Hematopoietic multipotent progenitor cell treated with erythropoietin and hydrocortisone succinate and interleukin-3 and kit ligand, for 4 days (in vitro differentiated cells): ENCODE measurements at regions not wholly inside any gene's neighbourhood (a gene's known extent, or its start where the extent isn't known, plus 50 kb on each side); places are given as distances from the start of the nearest gene placed in this dataset.
"Not testable (repeated sequence)": the region's sequence is repeated elsewhere in the genome, so short reads cannot be mapped to it uniquely, and the experiment has no call there.

Experiments
- DNase-seq: peaks from one replicate; pipeline ENCODE4 v3.0.0-alpha.2; 2015

DNA sequence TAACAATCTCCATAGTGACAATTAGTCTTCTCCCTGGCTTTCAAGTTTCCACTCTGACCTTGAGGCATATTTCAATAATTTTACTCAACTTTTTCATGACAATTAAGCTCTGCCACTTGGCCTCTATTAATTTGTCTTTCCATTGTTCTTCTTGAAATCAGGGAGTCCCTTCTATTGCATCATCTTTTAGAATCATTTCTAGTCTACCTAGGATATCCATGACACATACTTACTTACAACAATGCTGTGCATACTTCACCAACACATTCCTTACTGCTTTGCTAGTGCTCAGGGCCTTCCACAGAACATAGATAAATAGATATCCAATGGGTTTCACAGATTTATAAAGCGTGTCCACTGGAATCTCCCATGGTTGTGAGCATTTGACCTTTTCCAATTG, 331.5 kb upstream of the LRP1B start:
- DNase-seq, result no peak

DNA sequence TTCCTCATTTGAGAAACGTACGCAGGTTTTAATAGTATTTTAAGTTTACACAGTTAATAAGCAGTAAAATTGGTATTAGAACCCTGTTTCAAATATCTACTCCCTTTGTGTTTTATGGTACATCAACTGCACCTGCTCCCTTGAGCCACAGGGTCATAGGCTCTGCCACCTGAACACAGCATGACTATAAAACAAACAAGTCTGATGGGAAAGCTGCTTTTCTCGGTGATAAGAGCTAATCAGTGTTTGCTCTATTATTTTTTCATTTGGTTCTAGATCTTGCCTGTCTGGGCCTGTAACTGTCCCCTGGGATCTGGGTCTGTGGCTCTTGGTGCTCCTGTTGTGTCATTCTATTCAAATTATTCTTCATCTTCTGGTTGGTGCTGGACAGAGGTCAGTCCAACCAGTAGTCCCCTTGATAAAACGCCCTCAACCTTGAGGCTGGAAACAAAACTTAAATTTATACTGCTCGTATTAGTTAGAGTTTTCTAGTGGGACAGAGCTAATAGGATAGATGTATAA, 314.8 kb upstream of the LRP1B start:
- DNase-seq, result no peak

DNA sequence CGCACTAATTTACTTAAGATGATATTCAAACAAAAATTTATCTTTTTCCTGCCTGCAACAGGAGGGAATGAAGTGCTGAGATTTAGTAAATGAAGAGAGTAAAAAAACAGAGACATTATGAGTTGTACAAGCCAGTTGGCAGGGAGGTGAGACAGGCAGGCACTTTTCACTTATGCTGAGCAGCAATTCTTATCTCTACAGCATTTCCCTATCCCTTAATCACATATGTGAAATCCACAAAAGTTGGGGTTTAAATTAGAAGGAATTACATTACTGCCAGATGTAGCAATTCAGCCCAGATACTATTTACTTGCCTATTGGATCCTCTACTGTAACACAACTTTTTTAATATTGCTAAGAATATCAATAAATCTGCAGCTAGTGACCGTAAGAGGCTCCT, 314.2 kb upstream of the LRP1B start:
- no peak for DNase-seq

GRCh38 chr2:142435847-142436246, 305.0 kb upstream of the LRP1B start:
- no peak for DNase-seq

DNA sequence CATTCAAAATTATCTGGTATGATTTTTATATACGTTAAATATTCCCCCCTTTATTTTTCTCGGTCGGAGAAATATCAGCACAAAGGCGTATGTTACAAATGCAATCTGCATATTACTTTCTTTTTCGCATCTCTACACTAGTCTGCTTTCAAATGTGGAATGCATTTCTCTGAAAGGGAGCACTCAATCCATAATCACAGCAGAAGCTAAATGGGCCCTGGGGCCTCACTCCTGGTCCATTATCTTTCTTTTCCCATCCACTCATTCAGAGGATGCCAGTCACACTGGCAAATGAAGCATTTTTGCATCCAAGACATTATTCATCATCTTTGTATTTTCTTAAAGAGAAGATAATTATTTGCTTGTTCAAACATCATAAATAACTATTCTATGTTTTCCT, 295.2 kb upstream of the LRP1B start:
- DNase-seq, result no peak

DNA sequence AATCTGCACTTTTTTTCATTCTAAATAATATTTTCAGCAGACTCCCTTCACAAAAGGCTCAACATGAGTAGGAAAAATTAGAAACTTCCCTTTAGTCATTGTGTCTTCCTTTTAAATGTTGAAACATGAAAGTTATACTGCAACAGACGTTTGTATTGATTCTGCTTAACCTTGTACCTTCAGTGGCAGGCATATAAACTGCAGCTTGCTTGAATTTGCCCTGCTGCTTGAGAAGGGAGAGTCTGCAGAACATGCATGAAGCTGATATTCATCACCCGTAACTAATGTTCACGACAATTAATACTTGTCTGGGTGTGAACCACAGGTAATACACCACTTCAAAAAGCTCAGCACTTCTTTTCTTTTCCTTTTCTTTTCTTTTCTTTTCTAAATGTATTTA, 294.7 kb upstream of the LRP1B start:
- no peak for DNase-seq

GRCh38 chr2:142423603-142424002, 292.8 kb upstream of the LRP1B start:
- no peak for DNase-seq

GRCh38 chr2:142422769-142423168, 292.0 kb upstream of the LRP1B start:
- DNase-seq, result no peak

- no peak for DNase-seq
Measured at GRCh38 chr2:142422041-142422440, 291.2 kb upstream of the LRP1B start.

DNA sequence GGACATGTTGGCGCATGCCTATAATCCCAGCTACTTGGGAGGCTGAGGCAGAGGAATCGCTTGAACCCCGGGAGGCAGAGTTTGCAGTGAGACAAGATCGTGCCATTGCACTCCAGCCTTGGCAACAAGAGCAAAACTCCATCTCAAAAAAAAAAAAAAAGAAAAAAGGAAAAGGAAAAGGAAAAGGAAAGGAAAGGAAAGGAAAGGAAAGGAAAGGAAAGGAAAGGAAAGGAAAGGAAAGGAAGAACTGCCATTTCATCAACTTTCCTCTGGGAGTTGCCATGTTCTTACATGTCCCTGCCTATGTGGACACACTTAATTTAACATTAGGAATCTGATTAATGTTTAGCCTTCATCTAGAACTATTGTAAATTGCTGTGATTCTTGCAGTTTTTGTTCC, 287.9 kb upstream of the LRP1B start:
- not testable (repeated sequence) for DNase-seq

DNA sequence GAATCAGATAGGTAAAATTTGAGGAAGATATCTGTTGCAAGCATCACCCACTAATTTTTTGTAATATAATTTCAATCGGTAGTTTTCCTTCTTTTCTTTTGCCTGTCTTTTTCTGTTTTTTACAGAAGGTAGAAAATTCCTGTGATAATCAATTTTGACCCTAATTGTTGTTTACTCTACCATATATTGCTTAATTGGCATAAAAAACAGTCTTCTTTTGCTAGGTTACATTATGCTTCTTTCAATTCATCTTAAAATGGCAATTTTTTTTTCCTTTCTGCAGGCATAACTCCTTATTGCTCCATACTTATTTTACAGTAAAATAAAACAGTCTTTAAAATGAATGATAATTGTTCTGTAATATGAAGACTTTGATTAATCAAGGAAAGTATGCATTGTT, 286.2 kb upstream of the LRP1B start:
- DNase-seq, result no peak

DNA sequence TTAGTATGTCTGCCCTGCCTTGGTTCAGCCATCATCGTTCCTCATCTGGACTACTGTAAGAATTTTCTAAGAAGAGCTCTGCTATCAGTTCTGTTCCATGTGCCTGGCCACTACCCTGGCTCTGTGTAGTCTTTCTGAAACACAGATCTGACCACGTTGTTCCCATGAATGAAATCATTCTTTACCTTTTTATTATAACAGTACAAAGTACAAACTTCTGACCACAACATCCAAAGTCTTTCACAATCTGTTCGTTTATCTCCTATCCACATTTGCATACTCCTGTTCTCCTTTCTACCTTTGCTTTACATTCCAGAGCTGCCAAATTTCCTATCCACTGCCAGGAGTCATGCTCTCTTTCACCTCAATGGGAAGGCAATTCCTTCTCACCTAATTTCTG, 284.6 kb upstream of the LRP1B start:
- DNase-seq, result no peak

GRCh38 chr2:142398212-142398611, 267.4 kb upstream of the LRP1B start:
- no peak for DNase-seq

DNA sequence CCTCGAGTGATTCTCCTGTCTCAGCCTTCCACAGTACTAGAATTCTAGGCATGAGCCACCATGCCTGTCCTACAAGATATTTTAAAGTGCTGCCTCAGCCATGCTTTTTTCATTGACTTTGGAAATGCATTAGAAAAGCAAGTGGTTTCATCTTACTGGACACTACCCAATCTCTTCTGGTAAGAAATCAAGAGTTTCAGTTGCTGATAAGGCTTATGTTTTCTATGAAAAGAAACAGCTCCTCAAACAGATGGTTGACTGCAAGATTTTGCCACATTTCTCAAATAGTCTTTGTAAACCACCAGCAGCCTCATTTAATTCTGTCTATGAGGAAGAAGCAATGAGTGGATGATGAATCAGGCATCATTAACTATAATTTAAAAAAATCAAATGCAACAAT, 264.5 kb upstream of the LRP1B start:
- DNase-seq, result no peak

GRCh38 chr2:142380372-142380771, 249.6 kb upstream of the LRP1B start:
- DNase-seq, result no peak

- DNase-seq, result not testable (repeated sequence)
Measured at GRCh38 chr2:142362069-142362468, 231.3 kb upstream of the LRP1B start.

DNA sequence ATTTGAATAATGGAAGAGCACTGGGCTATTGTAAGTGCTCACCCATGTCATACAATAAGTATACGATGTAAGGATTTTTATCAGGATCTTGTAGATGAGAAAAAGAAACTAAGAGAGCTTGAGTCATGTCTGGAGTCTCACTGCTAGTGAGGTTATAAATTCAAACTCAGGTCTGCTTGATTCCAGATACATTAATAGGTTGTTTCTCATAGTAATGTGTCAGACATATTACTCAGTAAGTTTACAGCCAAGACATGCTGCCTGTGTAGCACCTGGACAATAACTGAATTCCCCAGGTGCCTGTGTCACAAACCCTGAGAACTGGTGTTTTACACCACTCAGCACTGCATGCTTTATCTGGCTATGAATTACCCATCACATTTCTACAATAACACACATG, 216.9 kb upstream of the LRP1B start:
- no peak for DNase-seq

- no peak for DNase-seq
Measured at GRCh38 chr2:142339261-142339660, 208.4 kb upstream of the LRP1B start.

DNA sequence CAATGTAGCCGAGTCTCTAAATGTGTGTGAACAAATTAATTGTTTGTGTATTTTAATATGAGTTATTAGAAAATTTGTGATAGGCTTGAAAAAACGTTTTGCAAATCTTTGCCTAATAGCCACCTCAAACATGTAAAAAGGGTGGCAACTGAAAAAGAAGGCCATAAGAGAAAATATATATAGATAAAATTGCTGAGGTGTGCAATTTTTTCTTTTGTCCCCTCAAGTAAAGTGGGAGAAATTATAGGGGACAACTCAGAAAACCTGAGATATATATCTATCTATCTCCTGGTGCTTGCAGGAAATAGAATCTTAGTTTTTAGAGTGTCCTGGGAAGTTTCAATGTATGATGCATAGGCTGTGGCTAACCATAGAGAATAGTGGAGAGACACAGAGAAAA, 201.4 kb upstream of the LRP1B start:
- DNase-seq, result no peak

GRCh38 chr2:142330458-142330857, 199.6 kb upstream of the LRP1B start:
- DNase-seq, result no peak

DNA sequence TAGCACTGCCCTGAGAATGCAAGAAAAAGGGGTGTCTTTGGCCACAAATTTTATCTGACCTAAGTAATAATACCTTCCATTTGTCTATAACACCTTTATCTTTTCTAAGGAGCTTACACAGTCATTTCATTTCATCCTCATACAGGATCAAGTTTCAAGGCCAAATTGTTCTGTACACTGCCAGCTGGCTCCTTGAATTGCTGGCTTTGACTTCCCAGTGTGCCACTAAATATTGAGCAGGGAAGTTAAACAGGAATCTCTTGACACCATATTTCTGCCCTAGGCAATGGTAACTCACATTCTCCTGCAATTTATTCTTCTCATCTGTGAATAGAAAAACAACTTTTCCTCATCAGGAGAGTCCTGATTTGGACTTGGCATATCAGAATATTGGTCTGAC, 195.1 kb upstream of the LRP1B start:
- DNase-seq, result no peak

- DNase-seq, result no peak
Measured at GRCh38 chr2:142323206-142323605, 192.4 kb upstream of the LRP1B start.

- peak; percentile 8 for DNase-seq
Measured at GRCh38 chr2:142321706-142322280, 191.0 kb upstream of the LRP1B start.

DNA sequence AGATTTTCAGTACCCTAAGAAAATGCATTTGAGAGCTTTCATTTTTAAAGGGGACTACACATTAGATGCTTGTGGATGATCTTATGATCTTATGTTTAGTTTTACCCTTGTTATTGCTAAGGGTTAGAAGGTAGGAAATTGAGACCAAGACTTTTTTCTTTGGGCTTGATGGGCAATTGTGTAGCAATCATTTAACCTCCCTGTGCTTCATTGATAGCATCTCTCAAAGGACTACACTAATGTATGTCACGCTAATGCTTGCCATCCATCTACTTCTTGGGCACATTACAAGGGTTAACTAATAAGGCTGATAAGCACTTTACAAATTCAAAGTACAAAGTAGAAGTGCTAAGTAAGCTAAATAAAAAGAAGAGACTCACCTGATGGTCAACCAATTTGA, 189.3 kb upstream of the LRP1B start:
- DNase-seq, result no peak

- no peak for DNase-seq
Measured at GRCh38 chr2:142316049-142316448, 185.2 kb upstream of the LRP1B start.

DNA sequence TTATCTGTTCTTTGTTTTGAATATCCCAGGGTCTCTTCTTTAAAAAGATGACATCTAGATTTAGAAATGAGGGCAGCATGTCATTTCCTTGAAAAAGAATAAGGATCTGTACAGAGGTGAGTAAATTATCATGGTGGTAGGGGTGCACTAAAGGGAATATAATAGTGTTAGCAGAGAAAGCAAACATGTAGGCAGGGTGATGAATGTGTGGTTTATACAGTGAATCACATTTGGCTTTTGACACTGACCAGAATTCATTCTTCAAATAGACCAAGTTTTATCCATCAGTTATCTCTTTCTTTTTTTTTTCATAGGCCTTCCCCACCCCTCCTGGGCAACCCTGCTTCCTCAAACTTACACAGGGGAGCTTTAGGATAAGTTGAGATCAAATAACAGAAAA, 184.5 kb upstream of the LRP1B start:
- DNase-seq, result no peak
